HEK293 (cell line): ENCODE measurements at regions not wholly inside any gene's neighbourhood (a gene's known extent, or its start where the extent isn't known, plus 50 kb on each side); places are given as distances from the start of the nearest gene placed in this dataset.

ENCODE experiments used
- CTCF ChIA-PET: fragments of 350-600 bp; formaldehyde crosslinking; extraction: SDS; loops from one replicate; lab custom pipeline; 2021; ENCODE audit warnings: antibody characterized with exemption; lab: Yijun Ruan, JAX
- POLR2A ChIA-PET: fragments of 300-600 bp; formaldehyde crosslinking; extraction: SDS; loops from one replicate; lab custom pipeline; 2020; ENCODE audit warnings: antibody characterized with exemption, inconsistent platforms; lab: Yijun Ruan, JAX
- H3K27ac ChIP-seq: fragments of 200-500 bp; sonication (Bioruptor generic); 2 replicates; pipeline ENCODE4 v1.5.1; 2014; ENCODE audit warnings: low read depth, low read length, control low read depth, inconsistent platforms; ENCODE audit errors: extremely low read depth
- H3K36me3 ChIP-seq, 2 experiments: fragments of 200-500 bp in 1 of 2; sonication (Bioruptor generic) in 1 of 2; 1 replicate in 1 of 2; 2 replicates in 1 of 2; pipeline ENCODE4 v1.5.1; 2014 to 2017; ENCODE audit warnings: inconsistent platforms in 2 of 2, low read length in 2 of 2; ENCODE audit not compliant: control insufficient read depth in 2 of 2, insufficient read depth in 1 of 2
- H3K4me1 ChIP-seq: fragments of 200-500 bp; sonication (Bioruptor generic); 2 replicates; pipeline ENCODE4 v1.5.1; 2014; ENCODE audit warnings: mild to moderate bottlenecking, low read length, inconsistent platforms; ENCODE audit not compliant: control insufficient read depth, insufficient read depth
- H3K4me3 ChIP-seq: 2 replicates; pipeline ENCODE4 v1.5.1; 2011; ENCODE audit warnings: low read depth, mild to moderate bottlenecking, control low read depth, low read length, moderate library complexity
- H3K9me3 ChIP-seq: fragments of 200-500 bp; sonication (Bioruptor generic); 2 replicates; pipeline ENCODE4 v1.5.1; 2014; ENCODE audit warnings: low read depth, low read length, inconsistent platforms; ENCODE audit not compliant: control insufficient read depth, insufficient read depth
- HOXC10 ChIP-seq: sonication (generic); formaldehyde crosslinking; IDR thresholded peaks from 2 replicates; pipeline ENCODE4 v1.8.1; 2023; ENCODE audit warnings: mild to moderate bottlenecking, missing genetic modification reagents
- KLF10 ChIP-seq: fragments of 450-650 bp; IDR thresholded peaks from 2 replicates; pipeline ENCODE4 v1.5.1; 2018; ENCODE audit warnings: missing biosample characterization, mild to moderate bottlenecking, missing genetic modification characterization
- KLF16 ChIP-seq: fragments of 450-650 bp; formaldehyde crosslinking; IDR thresholded peaks from 2 replicates; pipeline ENCODE4 v1.5.1; 2017; ENCODE audit warnings: missing biosample characterization, missing genetic modification characterization
- MYNN ChIP-seq: fragments of 450-650 bp; formaldehyde crosslinking; IDR thresholded peaks from 2 replicates; pipeline ENCODE4 v1.5.1; 2016; ENCODE audit warnings: missing biosample characterization, missing genetic modification characterization, borderline replicate concordance
- OVOL3 ChIP-seq: fragments of 450-650 bp; formaldehyde crosslinking; IDR thresholded peaks from 2 replicates; pipeline ENCODE4 v1.5.1; 2016; ENCODE audit warnings: missing biosample characterization, missing genetic modification characterization
- ZNF214 ChIP-seq: fragments of 450-650 bp; formaldehyde crosslinking; IDR thresholded peaks from 2 replicates; pipeline ENCODE4 v1.5.1; 2017; ENCODE audit warnings: missing biosample characterization, mild to moderate bottlenecking, missing genetic modification characterization, borderline replicate concordance
- ZNF248 ChIP-seq: fragments of 450-650 bp; formaldehyde crosslinking; IDR thresholded peaks from 2 replicates; pipeline ENCODE4 v1.5.1; 2017; ENCODE audit warnings: missing biosample characterization, missing genetic modification characterization
- ZNF302 ChIP-seq: fragments of 450-650 bp; formaldehyde crosslinking; IDR thresholded peaks from 2 replicates; pipeline ENCODE4 v1.5.1; 2016; ENCODE audit warnings: missing biosample characterization, missing genetic modification characterization, low read depth
- ZNF404 ChIP-seq: fragments of 450-650 bp; formaldehyde crosslinking; IDR thresholded peaks from 2 replicates; pipeline ENCODE4 v1.5.1; 2017; ENCODE audit warnings: missing biosample characterization, missing genetic modification characterization
- ZNF433 ChIP-seq: fragments of 450-650 bp; formaldehyde crosslinking; IDR thresholded peaks from 2 replicates; pipeline ENCODE4 v1.5.1; 2016; ENCODE audit warnings: missing biosample characterization, missing genetic modification characterization, low read depth
- ZNF48 ChIP-seq: fragments of 450-650 bp; formaldehyde crosslinking; IDR thresholded peaks from 2 replicates; pipeline ENCODE4 v1.5.1; 2016; ENCODE audit warnings: missing biosample characterization, missing genetic modification characterization
- ZNF571 ChIP-seq: fragments of 450-650 bp; formaldehyde crosslinking; IDR thresholded peaks from 2 replicates; pipeline ENCODE4 v1.5.0; 2017; ENCODE audit warnings: missing biosample characterization, missing genetic modification characterization
- ZNF624 ChIP-seq: fragments of 450-650 bp; formaldehyde crosslinking; IDR thresholded peaks from 2 replicates; pipeline ENCODE4 v1.5.1; 2017; ENCODE audit warnings: missing biosample characterization, missing genetic modification characterization
- ZNF701 ChIP-seq: fragments of 450-650 bp; formaldehyde crosslinking; IDR thresholded peaks from 2 replicates; pipeline ENCODE4 v1.5.1; 2016; ENCODE audit warnings: missing biosample characterization, missing genetic modification characterization
- ZNF777 ChIP-seq: fragments of 450-650 bp; formaldehyde crosslinking; IDR thresholded peaks from 2 replicates; pipeline ENCODE4 v1.5.1; 2017; ENCODE audit warnings: missing biosample characterization, missing genetic modification characterization, borderline replicate concordance
- TF ChIP-seq, protein P1 (sequence below): fragments of 450-650 bp; formaldehyde crosslinking; IDR thresholded peaks from 2 replicates; pipeline ENCODE4 v1.5.1; 2016; ENCODE audit warnings: missing biosample characterization, missing genetic modification characterization, borderline replicate concordance
- TF ChIP-seq, protein P2 (sequence below): fragments of 450-650 bp; formaldehyde crosslinking; optimal IDR thresholded peaks from 2 replicates; pipeline ENCODE3; 2016; ENCODE audit warnings: missing biosample characterization, mild to moderate bottlenecking, missing genetic modification characterization
- TF ChIP-seq, protein P3 (sequence below): fragments of 450-650 bp; formaldehyde crosslinking; IDR thresholded peaks from 2 replicates; pipeline ENCODE4 v1.5.1; 2016; ENCODE audit warnings: missing biosample characterization, missing genetic modification characterization, low read depth
- TF ChIP-seq, protein P4 (sequence below): fragments of 450-650 bp; formaldehyde crosslinking; IDR thresholded peaks from 2 replicates; pipeline ENCODE4 v1.5.1; 2017; ENCODE audit warnings: missing biosample characterization, missing genetic modification characterization

DNA sequence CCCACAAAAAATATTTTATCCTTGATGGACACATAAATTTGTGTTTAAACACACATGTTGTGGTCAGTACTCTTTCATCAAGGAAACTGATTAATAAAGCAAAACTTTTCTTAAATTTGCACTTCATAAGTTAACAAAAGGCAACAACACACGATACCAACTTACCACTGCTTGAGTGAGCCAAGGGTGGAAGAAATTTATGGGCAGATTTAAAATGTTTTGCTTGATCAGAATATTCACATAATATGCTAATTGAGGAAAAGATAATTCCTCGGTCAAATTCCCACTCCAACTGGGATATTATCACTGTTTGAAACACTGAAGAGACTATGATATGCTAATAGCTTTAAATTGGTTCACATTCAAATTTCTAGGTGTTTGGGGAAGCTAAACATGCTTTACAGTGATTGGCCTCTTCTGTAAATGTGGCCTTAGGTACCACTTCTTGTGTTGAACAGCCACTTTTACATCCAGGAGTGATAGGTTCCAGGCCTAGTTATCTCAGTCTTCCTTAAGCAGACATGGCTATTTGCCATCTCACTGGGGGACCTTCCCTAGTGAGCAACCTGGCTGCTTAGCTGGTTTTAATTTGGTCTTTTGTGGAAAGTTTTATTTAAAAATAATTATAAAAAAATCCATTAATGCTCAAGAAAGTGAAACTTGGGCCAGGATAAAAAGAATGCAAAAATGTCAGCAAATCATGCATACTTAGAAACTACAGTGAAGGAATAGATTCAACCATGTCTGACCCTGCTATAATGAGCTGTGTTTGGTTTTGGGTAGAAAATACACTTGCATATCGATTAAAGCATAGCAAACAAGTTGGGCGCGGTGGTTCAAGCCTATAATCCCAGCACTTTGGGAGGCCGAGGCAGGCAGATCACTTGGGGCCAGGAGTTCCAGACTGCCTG lies 221.2 kb upstream of the MAP3K7 start:
- H3K36me3 ChIP-seq, result no peaks in the 10 kb centered on the region
- TF ChIP-seq OVOL3 (tag by site-specific recombination) (no peak), ZNF214 (tag by site-specific recombination) (no peak), ZNF433 (tag by site-specific recombination) (no peak), ZNF48 (no peak), ZNF571 (tag by site-specific recombination) (no peak), ZNF248 (no peak), MYNN (tag by site-specific recombination) (no peak), HOXC10 (CRISPR knock-in tag) (no peak), ZNF701 (tag by site-specific recombination) (no peak), KLF16 (tag by site-specific recombination) (no peak), ZNF777 (tag by site-specific recombination) (no peak), ZNF302 (no peak), KLF10 (no peak), ZNF404 (tag by site-specific recombination) (no peak), ZNF624 (no peak)
- TF ChIP-seq, protein P1, sequence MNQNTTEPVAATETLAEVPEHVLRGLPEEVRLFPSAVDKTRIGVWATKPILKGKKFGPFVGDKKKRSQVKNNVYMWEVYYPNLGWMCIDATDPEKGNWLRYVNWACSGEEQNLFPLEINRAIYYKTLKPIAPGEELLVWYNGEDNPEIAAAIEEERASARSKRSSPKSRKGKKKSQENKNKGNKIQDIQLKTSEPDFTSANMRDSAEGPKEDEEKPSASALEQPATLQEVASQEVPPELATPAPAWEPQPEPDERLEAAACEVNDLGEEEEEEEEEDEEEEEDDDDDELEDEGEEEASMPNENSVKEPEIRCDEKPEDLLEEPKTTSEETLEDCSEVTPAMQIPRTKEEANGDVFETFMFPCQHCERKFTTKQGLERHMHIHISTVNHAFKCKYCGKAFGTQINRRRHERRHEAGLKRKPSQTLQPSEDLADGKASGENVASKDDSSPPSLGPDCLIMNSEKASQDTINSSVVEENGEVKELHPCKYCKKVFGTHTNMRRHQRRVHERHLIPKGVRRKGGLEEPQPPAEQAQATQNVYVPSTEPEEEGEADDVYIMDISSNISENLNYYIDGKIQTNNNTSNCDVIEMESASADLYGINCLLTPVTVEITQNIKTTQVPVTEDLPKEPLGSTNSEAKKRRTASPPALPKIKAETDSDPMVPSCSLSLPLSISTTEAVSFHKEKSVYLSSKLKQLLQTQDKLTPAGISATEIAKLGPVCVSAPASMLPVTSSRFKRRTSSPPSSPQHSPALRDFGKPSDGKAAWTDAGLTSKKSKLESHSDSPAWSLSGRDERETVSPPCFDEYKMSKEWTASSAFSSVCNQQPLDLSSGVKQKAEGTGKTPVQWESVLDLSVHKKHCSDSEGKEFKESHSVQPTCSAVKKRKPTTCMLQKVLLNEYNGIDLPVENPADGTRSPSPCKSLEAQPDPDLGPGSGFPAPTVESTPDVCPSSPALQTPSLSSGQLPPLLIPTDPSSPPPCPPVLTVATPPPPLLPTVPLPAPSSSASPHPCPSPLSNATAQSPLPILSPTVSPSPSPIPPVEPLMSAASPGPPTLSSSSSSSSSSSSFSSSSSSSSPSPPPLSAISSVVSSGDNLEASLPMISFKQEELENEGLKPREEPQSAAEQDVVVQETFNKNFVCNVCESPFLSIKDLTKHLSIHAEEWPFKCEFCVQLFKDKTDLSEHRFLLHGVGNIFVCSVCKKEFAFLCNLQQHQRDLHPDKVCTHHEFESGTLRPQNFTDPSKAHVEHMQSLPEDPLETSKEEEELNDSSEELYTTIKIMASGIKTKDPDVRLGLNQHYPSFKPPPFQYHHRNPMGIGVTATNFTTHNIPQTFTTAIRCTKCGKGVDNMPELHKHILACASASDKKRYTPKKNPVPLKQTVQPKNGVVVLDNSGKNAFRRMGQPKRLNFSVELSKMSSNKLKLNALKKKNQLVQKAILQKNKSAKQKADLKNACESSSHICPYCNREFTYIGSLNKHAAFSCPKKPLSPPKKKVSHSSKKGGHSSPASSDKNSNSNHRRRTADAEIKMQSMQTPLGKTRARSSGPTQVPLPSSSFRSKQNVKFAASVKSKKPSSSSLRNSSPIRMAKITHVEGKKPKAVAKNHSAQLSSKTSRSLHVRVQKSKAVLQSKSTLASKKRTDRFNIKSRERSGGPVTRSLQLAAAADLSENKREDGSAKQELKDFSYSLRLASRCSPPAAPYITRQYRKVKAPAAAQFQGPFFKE, result no peak
- TF ChIP-seq, protein P2, sequence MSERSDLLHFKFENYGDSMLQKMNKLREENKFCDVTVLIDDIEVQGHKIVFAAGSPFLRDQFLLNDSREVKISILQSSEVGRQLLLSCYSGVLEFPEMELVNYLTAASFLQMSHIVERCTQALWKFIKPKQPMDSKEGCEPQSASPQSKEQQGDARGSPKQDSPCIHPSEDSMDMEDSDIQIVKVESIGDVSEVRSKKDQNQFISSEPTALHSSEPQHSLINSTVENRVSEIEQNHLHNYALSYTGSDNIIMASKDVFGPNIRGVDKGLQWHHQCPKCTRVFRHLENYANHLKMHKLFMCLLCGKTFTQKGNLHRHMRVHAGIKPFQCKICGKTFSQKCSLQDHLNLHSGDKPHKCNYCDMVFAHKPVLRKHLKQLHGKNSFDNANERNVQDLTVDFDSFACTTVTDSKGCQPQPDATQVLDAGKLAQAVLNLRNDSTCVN (tag by site-specific recombination), result no peak
- TF ChIP-seq, protein P3, sequence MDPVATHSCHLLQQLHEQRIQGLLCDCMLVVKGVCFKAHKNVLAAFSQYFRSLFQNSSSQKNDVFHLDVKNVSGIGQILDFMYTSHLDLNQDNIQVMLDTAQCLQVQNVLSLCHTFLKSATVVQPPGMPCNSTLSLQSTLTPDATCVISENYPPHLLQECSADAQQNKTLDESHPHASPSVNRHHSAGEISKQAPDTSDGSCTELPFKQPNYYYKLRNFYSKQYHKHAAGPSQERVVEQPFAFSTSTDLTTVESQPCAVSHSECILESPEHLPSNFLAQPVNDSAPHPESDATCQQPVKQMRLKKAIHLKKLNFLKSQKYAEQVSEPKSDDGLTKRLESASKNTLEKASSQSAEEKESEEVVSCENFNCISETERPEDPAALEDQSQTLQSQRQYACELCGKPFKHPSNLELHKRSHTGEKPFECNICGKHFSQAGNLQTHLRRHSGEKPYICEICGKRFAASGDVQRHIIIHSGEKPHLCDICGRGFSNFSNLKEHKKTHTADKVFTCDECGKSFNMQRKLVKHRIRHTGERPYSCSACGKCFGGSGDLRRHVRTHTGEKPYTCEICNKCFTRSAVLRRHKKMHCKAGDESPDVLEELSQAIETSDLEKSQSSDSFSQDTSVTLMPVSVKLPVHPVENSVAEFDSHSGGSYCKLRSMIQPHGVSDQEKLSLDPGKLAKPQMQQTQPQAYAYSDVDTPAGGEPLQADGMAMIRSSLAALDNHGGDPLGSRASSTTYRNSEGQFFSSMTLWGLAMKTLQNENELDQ (tag by site-specific recombination), result no peak
- TF ChIP-seq, protein P4, sequence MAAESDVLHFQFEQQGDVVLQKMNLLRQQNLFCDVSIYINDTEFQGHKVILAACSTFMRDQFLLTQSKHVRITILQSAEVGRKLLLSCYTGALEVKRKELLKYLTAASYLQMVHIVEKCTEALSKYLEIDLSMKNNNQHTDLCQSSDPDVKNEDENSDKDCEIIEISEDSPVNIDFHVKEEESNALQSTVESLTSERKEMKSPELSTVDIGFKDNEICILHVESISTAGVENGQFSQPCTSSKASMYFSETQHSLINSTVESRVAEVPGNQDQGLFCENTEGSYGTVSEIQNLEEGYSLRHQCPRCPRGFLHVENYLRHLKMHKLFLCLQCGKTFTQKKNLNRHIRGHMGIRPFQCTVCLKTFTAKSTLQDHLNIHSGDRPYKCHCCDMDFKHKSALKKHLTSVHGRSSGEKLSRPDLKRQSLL (tag by site-specific recombination), result no peak
- TF ChIP-seq, all 188 proteins: peak for 0
- Histone ChIP-seq H3K9me3 (no peaks in the 10 kb centered on the region), H3K4me3 (no peak overlapping the region), H3K4me1 (peaks cover 6% of the 10 kb centered on the region; the same call in 1 of the 2 replicates), H3K27ac (no peak overlapping the region)
- CTCF ChIA-PET, result interaction anchor here (0.6 to 0.7 kb wide), 2 partner anchors 41 to 1975 kb away, joined by 3 read pairs; no protein-coding TSS in a partner anchor
- POLR2A ChIA-PET, result no interaction called here
